ENCODE measurements at regions not wholly inside any gene's neighbourhood (a gene's known extent, or its start where the extent isn't known, plus 50 kb on each side); places are given as distances from the start of the nearest gene placed in this dataset.

- H3K4me1 Mint-ChIP-seq (ENCODE audit: low read depth): no peaks in the 10 kb centered on the region
- CTCF ChIA-PET: no interaction called here
Observed at GRCh38 chr1:4977701-4978100, 323.3 kb downstream of the AJAP1 start.

DNA sequence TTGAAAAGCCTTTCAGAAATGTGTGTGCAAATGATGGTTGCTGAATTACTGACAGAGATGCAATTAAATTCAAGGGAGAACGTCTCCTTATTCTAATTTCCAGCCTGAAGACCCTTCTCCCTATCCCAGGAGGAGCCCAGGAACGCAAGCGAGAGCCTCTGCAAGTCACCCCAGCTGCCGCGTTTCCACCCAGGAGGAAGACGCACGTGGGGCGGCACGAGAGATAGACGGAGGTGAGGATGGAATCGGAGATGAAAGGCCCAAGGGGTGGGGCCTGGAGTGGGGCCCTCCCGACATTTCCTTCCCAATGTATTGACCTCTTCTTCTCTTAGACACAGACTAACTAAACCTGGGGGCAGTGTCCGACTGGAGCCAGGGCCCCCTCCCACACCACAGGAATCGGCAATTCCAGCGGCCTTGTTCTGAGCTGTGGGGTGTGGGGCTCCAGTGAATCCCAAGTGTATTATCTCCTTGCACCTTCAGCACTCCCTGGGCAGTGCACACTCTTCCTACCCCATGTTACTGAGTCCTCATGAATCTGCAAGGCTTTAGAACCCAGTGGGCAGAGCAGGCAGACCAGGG, 322.5 kb downstream of the AJAP1 start:
- Mint-ChIP-seq H3K4me1 (ENCODE audit: low read depth) (no peaks in the 10 kb centered on the region), H3K9me3 (no peaks in the 10 kb centered on the region), H3K27me3 (peaks cover 12% of the 10 kb centered on the region), H3K4me3 (no peak overlapping the region), H3K27ac (no peak overlapping the region), H3K36me3 (no peaks in the 10 kb centered on the region)
- intact Hi-C loops (cut with micrococcal nuclease): no loop called here
- ChIA-PET CTCF (no interaction called here), POLR2A (no interaction called here)
- no peak for DNase-seq

More at GRCh38 chr1:4977701-4978100, 323.3 kb downstream of the AJAP1 start:
- H3K27ac Mint-ChIP-seq: no peak overlapping the region
- no peaks in the 10 kb centered on the region for H3K9me3 Mint-ChIP-seq
- no peak for DNase-seq
- no peak overlapping the region for H3K4me3 Mint-ChIP-seq
- intact Hi-C loops (cut with micrococcal nuclease): no loop called here
- H3K36me3 Mint-ChIP-seq: no peaks in the 10 kb centered on the region
- H3K27me3 Mint-ChIP-seq: peaks cover 12% of the 10 kb centered on the region
- POLR2A ChIA-PET: no interaction called here

GRCh38 chr1:4975856-4976255, 321.4 kb downstream of the AJAP1 start:
- Mint-ChIP-seq H3K9me3 (no peaks in the 10 kb centered on the region), H3K36me3 (no peaks in the 10 kb centered on the region), H3K4me3 (no peak overlapping the region), H3K27ac (no peak overlapping the region), H3K4me1 (ENCODE audit: low read depth) (no peaks in the 10 kb centered on the region), H3K27me3 (peaks cover 11% of the 10 kb centered on the region)
- DNase-seq: no peak
- ChIA-PET CTCF (no interaction called here), POLR2A (no interaction called here)
- intact Hi-C loops (cut with micrococcal nuclease): no loop called here

- POLR2A ChIA-PET: no interaction called here
- DNase-seq: no peak
- Mint-ChIP-seq H3K27me3 (peaks cover 10% of the 10 kb centered on the region), H3K9me3 (no peaks in the 10 kb centered on the region), H3K4me3 (no peak overlapping the region), H3K4me1 (ENCODE audit: low read depth) (no peaks in the 10 kb centered on the region), H3K27ac (no peak overlapping the region), H3K36me3 (no peaks in the 10 kb centered on the region)
- intact Hi-C loops (cut with micrococcal nuclease): no loop called here
- CTCF ChIA-PET: interaction anchor here (1.4 kb wide), 1 partner anchor 13 kb away, joined by 3 read pairs; no protein-coding TSS in a partner anchor
Observed at GRCh38 chr1:4974981-4975685, 320.7 kb downstream of the AJAP1 start.

GRCh38 chr1:4973341-4973740, 318.9 kb downstream of the AJAP1 start:
- no peak for DNase-seq
- intact Hi-C loops (cut with micrococcal nuclease): no loop called here
- H3K4me1 Mint-ChIP-seq (ENCODE audit: low read depth): no peaks in the 10 kb centered on the region
- CTCF ChIA-PET: no interaction called here
- H3K27me3 Mint-ChIP-seq: peaks cover 7% of the 10 kb centered on the region
- H3K27ac Mint-ChIP-seq: no peak overlapping the region
- no peak overlapping the region for H3K4me3 Mint-ChIP-seq
- no peaks in the 10 kb centered on the region for H3K9me3 Mint-ChIP-seq
- POLR2A ChIA-PET: no interaction called here
- no peaks in the 10 kb centered on the region for H3K36me3 Mint-ChIP-seq

DNA sequence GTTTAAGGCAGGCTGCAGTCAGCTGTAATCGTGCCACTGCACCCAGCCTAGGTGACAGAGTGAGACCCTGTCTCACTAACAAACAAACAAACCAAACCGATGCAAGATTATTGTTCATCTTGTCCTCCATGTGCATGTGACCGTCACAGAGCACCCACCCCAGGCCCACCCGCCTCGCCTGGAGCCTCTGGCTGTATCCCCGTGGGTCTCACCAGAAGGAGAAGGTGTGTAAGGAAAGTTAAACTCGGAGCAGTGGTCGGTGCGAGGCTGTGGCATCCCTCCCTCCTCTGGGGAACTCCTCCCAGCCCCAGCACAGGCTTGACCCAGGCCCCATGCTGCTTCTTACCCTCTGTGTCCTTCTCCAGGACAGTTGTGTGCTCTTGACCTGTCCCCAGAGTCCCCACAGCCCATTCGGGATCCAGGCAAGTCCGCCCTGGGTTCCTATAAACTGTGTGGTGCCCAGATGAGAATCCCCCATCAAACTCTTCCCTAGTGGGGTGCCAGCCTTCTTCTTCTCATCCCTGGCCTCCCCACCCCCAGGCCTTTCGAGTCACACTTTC, 318.4 kb downstream of the AJAP1 start:
- Mint-ChIP-seq H3K9me3 (no peaks in the 10 kb centered on the region), H3K4me1 (ENCODE audit: low read depth) (no peaks in the 10 kb centered on the region), H3K27me3 (peaks cover 7% of the 10 kb centered on the region)

GRCh38 chr1:4971666-4972065, 317.3 kb downstream of the AJAP1 start:
- no peaks in the 10 kb centered on the region for H3K4me1 Mint-ChIP-seq (ENCODE audit: low read depth)
- H3K36me3 Mint-ChIP-seq: no peaks in the 10 kb centered on the region
- CTCF ChIA-PET: no interaction called here
- POLR2A ChIA-PET: no interaction called here
- no peak for DNase-seq
- H3K27me3 Mint-ChIP-seq: peaks cover 7% of the 10 kb centered on the region
- no peak overlapping the region for H3K4me3 Mint-ChIP-seq
- H3K27ac Mint-ChIP-seq: no peak overlapping the region
- no peaks in the 10 kb centered on the region for H3K9me3 Mint-ChIP-seq
- intact Hi-C loops (cut with micrococcal nuclease): no loop called here

More for the DNA sequence above, 318.4 kb downstream of the AJAP1 start:
- no peak for DNase-seq
- no peaks in the 10 kb centered on the region for H3K36me3 Mint-ChIP-seq
- ChIA-PET POLR2A (no interaction called here), CTCF (no interaction called here)
- H3K4me3 Mint-ChIP-seq: no peak overlapping the region
- intact Hi-C loops (cut with micrococcal nuclease): no loop called here
- no peak overlapping the region for H3K27ac Mint-ChIP-seq

DNA sequence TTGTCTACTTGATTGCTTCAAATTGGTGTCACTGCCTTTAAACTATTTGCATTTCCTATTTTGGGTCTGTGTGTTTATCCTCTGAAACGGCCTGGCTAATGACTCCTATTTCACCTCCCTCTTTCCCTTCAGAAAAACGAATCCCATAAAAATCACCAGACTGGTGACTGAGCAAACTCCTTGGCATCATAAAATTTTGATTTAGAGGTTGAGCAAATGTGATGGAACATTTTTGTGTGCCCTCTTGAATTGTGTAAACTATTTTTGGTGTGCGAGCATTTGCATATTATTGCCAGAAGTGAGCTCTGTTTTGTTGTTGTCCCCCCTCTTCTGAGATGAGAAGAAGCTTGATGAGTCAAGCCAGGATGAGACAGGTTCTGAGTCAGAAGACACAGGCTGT, 316.1 kb downstream of the AJAP1 start:
- H3K27ac Mint-ChIP-seq: no peak overlapping the region
- DNase-seq: no peak
- POLR2A ChIA-PET: no interaction called here
- CTCF ChIA-PET: no interaction called here
- H3K4me1 Mint-ChIP-seq (ENCODE audit: low read depth): no peaks in the 10 kb centered on the region
- no peaks in the 10 kb centered on the region for H3K36me3 Mint-ChIP-seq
- H3K9me3 Mint-ChIP-seq: no peaks in the 10 kb centered on the region
- H3K27me3 Mint-ChIP-seq: peaks cover 2% of the 10 kb centered on the region
- H3K4me3 Mint-ChIP-seq: no peak overlapping the region
- intact Hi-C loops (cut with micrococcal nuclease): no loop called here

GRCh38 chr1:4969556-4970129, 315.2 kb downstream of the AJAP1 start:
- Mint-ChIP-seq H3K36me3 (no peaks in the 10 kb centered on the region), H3K27ac (no peak overlapping the region), H3K4me3 (no peak overlapping the region), H3K9me3 (no peaks in the 10 kb centered on the region), H3K4me1 (ENCODE audit: low read depth) (no peaks in the 10 kb centered on the region), H3K27me3 (no peaks in the 10 kb centered on the region)
- ChIA-PET CTCF (no interaction called here), POLR2A (no interaction called here)
- intact Hi-C loops (cut with micrococcal nuclease): no loop called here
- DNase-seq: no peak

GRCh38 chr1:4965346-4966075, 311.1 kb downstream of the AJAP1 start:
- POLR2A ChIA-PET: no interaction called here
- no peak for DNase-seq
- H3K27ac Mint-ChIP-seq: no peak overlapping the region
- no peaks in the 10 kb centered on the region for H3K4me1 Mint-ChIP-seq (ENCODE audit: low read depth)
- CTCF ChIA-PET: no interaction called here
- no peak overlapping the region for H3K4me3 Mint-ChIP-seq
- H3K9me3 Mint-ChIP-seq: no peaks in the 10 kb centered on the region
- peaks cover under 1% of the 10 kb centered on the region for H3K27me3 Mint-ChIP-seq
- no peaks in the 10 kb centered on the region for H3K36me3 Mint-ChIP-seq
- intact Hi-C loops (cut with micrococcal nuclease): no loop called here

DNA sequence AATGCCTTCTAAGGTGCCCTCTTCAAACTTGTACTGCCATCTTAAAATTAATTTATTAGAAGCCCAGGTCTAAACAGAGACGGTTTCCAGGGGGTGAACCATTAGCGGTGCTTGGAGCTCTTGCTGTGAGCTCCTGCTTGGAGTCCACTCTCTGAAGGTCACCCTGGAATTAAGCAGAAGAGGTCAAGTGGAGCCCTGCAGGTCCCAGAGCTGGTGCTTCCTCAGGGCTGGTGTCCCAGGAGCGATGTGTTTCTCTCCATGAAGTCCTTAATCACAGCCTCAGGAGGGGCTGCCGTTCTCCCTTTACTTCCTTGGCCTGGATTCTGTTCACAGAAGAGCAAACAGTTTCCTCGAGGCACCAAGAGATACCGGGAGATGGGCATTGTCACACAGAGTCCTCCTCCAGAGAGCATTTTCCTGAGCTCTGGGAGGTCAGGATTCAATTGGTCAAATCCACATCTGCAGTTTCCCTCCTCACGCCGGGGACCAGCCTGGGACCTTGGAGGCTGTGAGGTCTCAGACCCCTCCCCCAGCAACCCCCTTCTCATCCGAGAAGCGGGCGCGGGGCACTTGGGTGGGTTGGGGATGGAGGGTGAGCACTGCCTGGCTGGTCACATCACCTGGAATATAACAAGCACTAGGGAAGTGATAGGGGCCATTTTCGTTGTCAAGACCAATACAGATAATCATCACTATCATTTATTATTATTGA, 310.4 kb downstream of the AJAP1 start:
- intact Hi-C loops (cut with micrococcal nuclease): no loop called here
- Mint-ChIP-seq H3K9me3 (no peaks in the 10 kb centered on the region), H3K27ac (no peak overlapping the region), H3K36me3 (no peaks in the 10 kb centered on the region), H3K4me1 (ENCODE audit: low read depth) (no peaks in the 10 kb centered on the region), H3K4me3 (no peak overlapping the region), H3K27me3 (peaks cover 2% of the 10 kb centered on the region)
- CTCF ChIA-PET: no interaction called here
- no peak for DNase-seq
- POLR2A ChIA-PET: interaction anchor here (0.6 kb wide), 1 partner anchor 57 kb away, joined by 3 read pairs; no protein-coding TSS in a partner anchor

- DNase-seq: no peak
- intact Hi-C loops (cut with micrococcal nuclease): no loop called here
- no peaks in the 10 kb centered on the region for H3K36me3 Mint-ChIP-seq
- H3K4me1 Mint-ChIP-seq (ENCODE audit: low read depth): no peaks in the 10 kb centered on the region
- H3K9me3 Mint-ChIP-seq: no peaks in the 10 kb centered on the region
- ChIA-PET POLR2A (no interaction called here), CTCF (no interaction called here)
- no peak overlapping the region for H3K27ac Mint-ChIP-seq
- peaks cover 2% of the 10 kb centered on the region for H3K27me3 Mint-ChIP-seq
- H3K4me3 Mint-ChIP-seq: no peak overlapping the region
Observed at GRCh38 chr1:4963251-4963650, 308.8 kb downstream of the AJAP1 start.
